VCaP (cell line): ENCODE measurements at regions not wholly inside any gene's neighbourhood (a gene's known extent, or its start where the extent isn't known, plus 50 kb on each side); places are given as distances from the start of the nearest gene placed in this dataset.

ENCODE experiments used
- H3K27ac ChIP-seq: fragments of 450-650 bp; 2 replicates; pipeline ENCODE4 v1.5.1; 2017
- TF ChIP-seq, protein P1 (sequence below): fragments of 450-650 bp; conservative IDR thresholded peaks from 2 replicates; pipeline ENCODE4 v1.5.1; 2017; ENCODE audit warnings: mild to moderate bottlenecking, moderate library complexity

DNA sequence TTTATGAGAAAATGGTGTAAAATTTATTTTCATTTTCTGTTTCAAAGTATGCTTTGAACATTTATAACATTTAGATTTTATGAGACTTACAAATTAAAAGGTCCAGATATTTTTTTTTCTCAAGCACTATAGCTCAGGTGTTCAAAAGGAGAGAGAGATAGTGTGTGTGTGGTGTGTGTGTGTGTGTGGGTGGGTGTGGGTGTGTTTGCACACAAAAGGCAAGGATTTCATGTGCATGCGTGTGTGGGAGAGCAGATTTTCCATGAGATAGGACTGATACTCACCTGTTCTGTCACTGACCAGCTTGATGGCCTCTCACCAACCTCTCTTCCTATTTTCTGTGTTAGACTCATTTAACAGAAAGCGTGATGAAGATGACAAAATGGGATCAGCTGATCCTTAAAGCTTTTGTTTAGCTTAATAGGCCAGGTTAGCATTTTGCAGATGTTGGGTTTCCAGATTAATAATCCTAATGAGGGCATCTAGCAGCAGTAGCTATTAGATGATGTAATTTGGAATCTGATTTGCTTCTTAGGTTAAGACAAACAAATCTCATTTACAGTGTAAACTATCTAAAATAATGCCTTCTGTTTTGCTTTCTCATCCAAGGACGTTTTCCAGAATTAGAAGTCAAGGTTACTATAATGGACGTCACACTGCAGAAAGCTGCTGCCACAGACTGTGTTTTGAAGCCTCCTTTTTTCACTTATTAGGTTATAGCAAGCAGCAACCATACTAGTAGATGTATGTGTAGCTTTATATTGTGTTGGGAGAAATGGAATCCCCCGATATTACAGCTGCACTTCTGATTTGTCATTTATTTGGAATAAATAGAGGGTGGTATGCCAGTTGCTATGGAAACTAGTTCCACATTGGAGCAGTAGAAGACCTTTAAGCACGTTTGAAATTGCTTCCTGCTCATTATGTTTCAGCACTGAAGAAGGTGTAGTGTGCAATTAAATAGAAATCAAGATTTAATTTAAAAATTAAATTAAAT is 355.6 kb downstream of the TAF11L14 start:
- TF ChIP-seq, protein P1, sequence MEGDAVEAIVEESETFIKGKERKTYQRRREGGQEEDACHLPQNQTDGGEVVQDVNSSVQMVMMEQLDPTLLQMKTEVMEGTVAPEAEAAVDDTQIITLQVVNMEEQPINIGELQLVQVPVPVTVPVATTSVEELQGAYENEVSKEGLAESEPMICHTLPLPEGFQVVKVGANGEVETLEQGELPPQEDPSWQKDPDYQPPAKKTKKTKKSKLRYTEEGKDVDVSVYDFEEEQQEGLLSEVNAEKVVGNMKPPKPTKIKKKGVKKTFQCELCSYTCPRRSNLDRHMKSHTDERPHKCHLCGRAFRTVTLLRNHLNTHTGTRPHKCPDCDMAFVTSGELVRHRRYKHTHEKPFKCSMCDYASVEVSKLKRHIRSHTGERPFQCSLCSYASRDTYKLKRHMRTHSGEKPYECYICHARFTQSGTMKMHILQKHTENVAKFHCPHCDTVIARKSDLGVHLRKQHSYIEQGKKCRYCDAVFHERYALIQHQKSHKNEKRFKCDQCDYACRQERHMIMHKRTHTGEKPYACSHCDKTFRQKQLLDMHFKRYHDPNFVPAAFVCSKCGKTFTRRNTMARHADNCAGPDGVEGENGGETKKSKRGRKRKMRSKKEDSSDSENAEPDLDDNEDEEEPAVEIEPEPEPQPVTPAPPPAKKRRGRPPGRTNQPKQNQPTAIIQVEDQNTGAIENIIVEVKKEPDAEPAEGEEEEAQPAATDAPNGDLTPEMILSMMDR: no peak
- no peak overlapping the region for H3K27ac ChIP-seq

DNA sequence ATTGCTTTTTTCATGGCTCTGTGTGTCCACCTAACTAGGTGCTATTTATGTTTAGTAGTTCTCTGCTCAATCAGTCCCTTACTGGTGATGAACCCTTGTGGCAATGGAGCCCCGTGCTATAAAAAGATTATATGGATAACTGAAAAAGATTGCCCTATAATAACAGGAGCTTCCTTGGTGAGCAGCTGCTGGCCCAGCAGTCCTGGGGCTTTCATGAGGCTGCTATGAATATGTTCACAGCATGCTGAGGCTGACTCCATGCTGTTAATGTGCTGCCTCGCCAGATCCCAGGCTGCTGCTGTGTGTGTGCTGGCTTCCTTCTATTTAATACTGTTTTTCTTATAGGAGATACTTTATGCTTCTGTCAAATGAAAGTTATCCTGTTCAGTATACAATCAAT is 357.5 kb downstream of the TAF11L14 start:
- H3K27ac ChIP-seq: no peak overlapping the region
- TF ChIP-seq, protein P1: no peak

DNA sequence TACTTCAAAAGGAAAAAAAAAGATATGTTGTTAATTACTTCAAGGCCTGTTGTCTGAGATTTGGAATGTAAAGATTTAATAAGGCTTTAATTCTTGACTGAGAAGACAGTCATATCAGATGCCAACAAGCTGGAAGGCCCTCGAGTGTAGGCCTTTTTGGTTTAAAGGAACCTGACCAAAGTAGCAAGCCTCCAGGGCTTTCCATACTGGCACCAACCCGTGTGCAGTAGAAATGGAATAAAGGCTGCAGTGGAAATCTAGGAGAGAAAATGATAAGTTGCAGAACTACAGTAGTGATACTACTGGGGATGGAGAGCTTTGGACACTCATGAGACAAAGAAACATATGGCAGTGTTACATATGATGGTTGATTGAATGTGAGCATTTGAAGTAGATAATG is 358.0 kb downstream of the TAF11L14 start:
- no peak overlapping the region for H3K27ac ChIP-seq
- TF ChIP-seq, protein P1: no peak

DNA sequence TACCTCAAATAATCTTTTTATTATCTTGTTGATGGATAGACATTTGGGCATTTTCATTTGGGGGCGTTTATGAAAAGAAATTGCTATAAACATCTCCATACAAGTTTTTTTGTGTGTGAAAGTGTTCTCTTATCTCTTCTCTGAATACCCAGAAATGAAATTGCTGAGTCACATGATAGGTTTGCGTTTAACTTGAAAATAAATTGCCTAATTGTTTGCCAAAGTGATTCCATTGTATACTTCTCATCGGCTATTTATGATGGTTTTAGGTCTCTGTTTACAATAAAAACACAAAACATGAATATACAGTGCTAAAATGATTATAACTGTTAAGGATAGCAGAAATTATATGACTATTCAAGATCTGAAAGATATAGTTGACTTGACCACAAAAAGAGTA is 361.7 kb downstream of the TAF11L14 start:
- TF ChIP-seq, protein P1: no peak
- no peak overlapping the region for H3K27ac ChIP-seq

DNA sequence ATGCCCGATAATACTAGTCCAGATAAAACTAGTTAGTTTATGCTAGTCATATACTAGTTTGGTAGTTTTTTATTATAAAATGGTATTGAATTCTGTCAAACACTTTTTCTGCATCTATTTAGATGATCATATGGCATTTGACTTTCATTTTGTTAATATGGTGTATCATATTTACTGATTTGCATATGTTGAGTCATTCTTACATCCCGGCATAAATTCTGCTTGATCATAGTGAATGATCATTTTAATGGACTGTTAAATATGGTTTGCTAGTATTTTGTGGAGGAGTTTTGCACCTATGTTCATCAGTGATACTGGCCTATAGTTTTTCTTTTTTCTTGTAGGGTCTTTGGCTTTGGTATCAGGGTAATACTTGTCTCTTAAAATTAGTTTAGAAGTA is 365.6 kb downstream of the TAF11L14 start:
- TF ChIP-seq, protein P1: no peak
- no peak overlapping the region for H3K27ac ChIP-seq

DNA sequence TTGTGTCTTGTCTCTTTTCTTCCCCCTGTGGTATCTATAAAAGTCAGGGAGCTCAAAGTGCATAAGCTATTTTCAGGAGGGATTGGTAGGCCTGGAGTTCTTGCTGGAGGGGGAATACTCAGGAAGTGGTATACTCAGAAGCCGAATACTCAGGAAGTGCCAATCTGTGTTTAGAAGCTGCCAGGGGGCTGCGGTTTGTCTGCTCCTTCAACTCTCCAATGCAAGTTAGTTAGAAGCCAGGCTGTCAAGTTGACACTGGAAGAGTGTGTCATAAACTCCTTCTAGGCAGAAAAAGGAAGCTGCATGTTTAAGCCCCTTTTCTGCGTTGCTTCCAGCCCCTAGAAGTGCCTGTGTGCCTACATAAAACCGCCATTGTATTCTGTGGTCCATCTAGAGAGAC is 366.5 kb downstream of the TAF11L14 start:
- H3K27ac ChIP-seq: no peak overlapping the region

DNA sequence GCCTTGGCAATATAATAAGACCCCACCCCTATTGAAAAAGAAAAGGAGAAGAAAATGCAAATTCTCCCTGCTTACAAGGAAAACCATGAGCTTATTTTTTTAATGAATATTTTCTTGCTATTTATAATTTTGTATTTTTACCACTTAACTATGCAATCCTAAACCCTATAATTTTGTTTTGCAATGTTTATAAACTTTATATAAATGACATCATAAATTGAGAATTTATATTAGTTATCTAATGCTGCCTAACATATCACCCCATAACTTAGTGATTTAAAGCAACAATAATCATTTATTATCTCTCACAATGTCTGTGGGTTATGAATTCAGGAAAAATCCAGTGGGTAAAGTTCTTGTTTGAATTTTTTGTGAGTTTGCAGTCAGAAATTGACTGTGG is 369.1 kb downstream of the TAF11L14 start:
- TF ChIP-seq, protein P1: no peak

More for the DNA sequence above, 366.5 kb downstream of the TAF11L14 start:
- TF ChIP-seq, protein P1: no peak

More for the DNA sequence above, 369.1 kb downstream of the TAF11L14 start:
- H3K27ac ChIP-seq: no peak overlapping the region
